Trophoblast cell (in vitro differentiated cells and primary cell): ENCODE measurements at regions not wholly inside any gene's neighbourhood (a gene's known extent, or its start where the extent isn't known, plus 50 kb on each side); places are given as distances from the start of the nearest gene placed in this dataset.

Source experiments
- DNase-seq, 2 donors: peaks; one replicate each; pipeline ENCODE4 v3.0.0-alpha.2; 2016
- H2AFZ ChIP-seq: 2 replicates; pipeline ENCODE4 v1.6.1; 2013; ENCODE audit warnings: low read length, moderate library complexity, mild to moderate bottlenecking; ENCODE audit not compliant: insufficient read depth, poor library complexity
- H2AK5ac ChIP-seq: 2 replicates; pipeline ENCODE4 v1.6.1; 2013; ENCODE audit warnings: mild to moderate bottlenecking, low read length
- H2BK120ac ChIP-seq: 2 replicates; pipeline ENCODE4 v1.6.1; 2013; ENCODE audit warnings: low read length, mild to moderate bottlenecking, moderate library complexity; ENCODE audit not compliant: insufficient read depth, poor library complexity
- H2BK12ac ChIP-seq: 2 replicates; pipeline ENCODE4 v1.6.1; 2013; ENCODE audit warnings: mild to moderate bottlenecking, low read length, moderate library complexity
- H2BK5ac ChIP-seq: 2 replicates; pipeline ENCODE4 v1.6.1; 2013; ENCODE audit warnings: low read length, low read depth, moderate library complexity, mild to moderate bottlenecking; ENCODE audit not compliant: poor library complexity
- H3K14ac ChIP-seq: 2 replicates; pipeline ENCODE4 v1.6.1; 2013; ENCODE audit warnings: mild to moderate bottlenecking, low read length
- H3K18ac ChIP-seq: 2 replicates; pipeline ENCODE4 v1.6.1; 2013; ENCODE audit warnings: mild to moderate bottlenecking, low read length
- H3K23ac ChIP-seq: 2 replicates; pipeline ENCODE4 v1.6.1; 2013; ENCODE audit warnings: low read length
- H3K27ac ChIP-seq: 2 replicates; pipeline ENCODE4 v1.5.1; 2013; ENCODE audit warnings: low read depth, mild to moderate bottlenecking, inconsistent platforms, low read length, moderate library complexity
- H3K27me3 ChIP-seq: 2 replicates; pipeline ENCODE4 v1.6.1; 2013; ENCODE audit warnings: inconsistent platforms, mild to moderate bottlenecking, low read length, moderate library complexity; ENCODE audit not compliant: insufficient read depth
- H3K36me3 ChIP-seq, 2 experiments: 1 replicate in 1 of 2; 2 replicates in 1 of 2; pipeline ENCODE4 v1.6.1; 2013; ENCODE audit warnings: low read length in 2 of 2, mild to moderate bottlenecking in 2 of 2, moderate library complexity in 1 of 2; ENCODE audit not compliant: insufficient read depth in 2 of 2, control insufficient read depth in 1 of 2
- H3K4ac ChIP-seq: 2 replicates; pipeline ENCODE4 v1.6.1; 2013; ENCODE audit warnings: low read depth, mild to moderate bottlenecking, low read length, moderate library complexity
- H3K4me1 ChIP-seq, 2 experiments: 1 replicate in 1 of 2; 2 replicates in 1 of 2; pipeline ENCODE4 v1.6.1; 2013; ENCODE audit warnings: low read length in 2 of 2, mild to moderate bottlenecking in 2 of 2, moderate library complexity in 1 of 2; ENCODE audit not compliant: insufficient read depth in 2 of 2, control insufficient read depth in 1 of 2
- H3K4me2 ChIP-seq: 2 replicates; pipeline ENCODE4 v1.6.1; 2013; ENCODE audit warnings: inconsistent platforms, mild to moderate bottlenecking, low read length, moderate library complexity
- H3K4me3 ChIP-seq: 2 replicates; pipeline ENCODE4 v1.5.1; 2013; ENCODE audit warnings: mild to moderate bottlenecking, low read depth, low read length, inconsistent platforms
- H3K79me1 ChIP-seq: one replicate; pipeline ENCODE4 v1.6.1; 2013; ENCODE audit warnings: low read length
- H3K79me2 ChIP-seq: 2 replicates; pipeline ENCODE4 v1.6.1; 2013; ENCODE audit warnings: low read length, mild to moderate bottlenecking; ENCODE audit not compliant: control insufficient read depth, insufficient read depth, poor library complexity
- H3K9ac ChIP-seq: 2 replicates; pipeline ENCODE4 v1.6.1; 2013; ENCODE audit warnings: mild to moderate bottlenecking, low read length
- H3K9me3 ChIP-seq: 2 replicates; pipeline ENCODE4 v1.6.1; 2013; ENCODE audit warnings: low read depth, mild to moderate bottlenecking, control low read depth, inconsistent platforms, low read length; ENCODE audit not compliant: insufficient read depth
- H4K12ac ChIP-seq: 2 replicates; pipeline ENCODE4 v1.6.1; 2013; ENCODE audit warnings: low read depth, mild to moderate bottlenecking, low read length, moderate library complexity
- H4K8ac ChIP-seq: 2 replicates; pipeline ENCODE4 v1.6.1; 2013; ENCODE audit warnings: low read depth, mild to moderate bottlenecking, low read length, moderate library complexity
- H4K91ac ChIP-seq: one replicate; pipeline ENCODE4 v1.6.1; 2013; ENCODE audit warnings: low read depth, mild to moderate bottlenecking, low read length, moderate library complexity
- WGBS: extraction: QIAGEN DNeasy Blood & Tissue Kit; methylation state at CpG from one replicate; pipeline ENCODE4 v1.1.7; 2013; ENCODE audit warnings: missing lambda C conversion rate; ENCODE audit not compliant: insufficient read length, insufficient coverage; ENCODE audit errors: extremely low coverage; 5-methylcytosine and 5-hydroxymethylcytosine counted together

DNA sequence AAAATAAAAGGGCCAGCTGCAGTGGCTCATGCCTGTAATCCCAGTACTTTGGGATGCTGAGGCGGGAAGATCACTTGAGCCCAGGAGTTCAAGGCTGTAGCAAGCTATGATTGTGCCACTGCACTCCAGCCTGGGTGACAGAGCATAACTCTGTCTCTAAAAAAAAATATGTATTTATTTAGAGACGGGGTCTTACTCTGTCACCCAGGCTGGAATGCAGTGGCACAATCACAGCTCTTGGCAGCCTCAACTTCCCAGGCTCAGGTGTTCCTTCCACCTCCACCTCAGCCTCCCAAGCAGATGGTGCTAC lies 179.3 kb upstream of the ATF7IP start:
- H3K18ac ChIP-seq: no peak overlapping the region
- no peak overlapping the region for H2BK5ac ChIP-seq
- H3K79me1 ChIP-seq: no peaks in the 10 kb centered on the region
- H4K8ac ChIP-seq: no peak overlapping the region
- no peak overlapping the region for H4K91ac ChIP-seq
- H2BK12ac ChIP-seq: no peak overlapping the region
- H3K23ac ChIP-seq: no peak overlapping the region
- no peaks in the 10 kb centered on the region for H3K9me3 ChIP-seq
- H3K27ac ChIP-seq: no peak overlapping the region
- no peak overlapping the region for H3K4ac ChIP-seq
- no peaks in the 10 kb centered on the region for H3K36me3 ChIP-seq
- no peaks in the 10 kb centered on the region for H3K27me3 ChIP-seq
- no peak overlapping the region for H3K9ac ChIP-seq
- no peaks in the 10 kb centered on the region for H3K79me2 ChIP-seq
- H2BK120ac ChIP-seq: no peak overlapping the region
- DNase-seq: no peak
- WGBS: no CpG with 5 or more reads among the region's 2 CpGs
- H3K14ac ChIP-seq: no peak overlapping the region
- no peak overlapping the region for H2AFZ ChIP-seq
- H3K4me1 ChIP-seq: no peaks in the 10 kb centered on the region
- no peak overlapping the region for H3K4me2 ChIP-seq
- no peak overlapping the region for H2AK5ac ChIP-seq
- no peak overlapping the region for H4K12ac ChIP-seq
- no peak overlapping the region for H3K4me3 ChIP-seq

DNA sequence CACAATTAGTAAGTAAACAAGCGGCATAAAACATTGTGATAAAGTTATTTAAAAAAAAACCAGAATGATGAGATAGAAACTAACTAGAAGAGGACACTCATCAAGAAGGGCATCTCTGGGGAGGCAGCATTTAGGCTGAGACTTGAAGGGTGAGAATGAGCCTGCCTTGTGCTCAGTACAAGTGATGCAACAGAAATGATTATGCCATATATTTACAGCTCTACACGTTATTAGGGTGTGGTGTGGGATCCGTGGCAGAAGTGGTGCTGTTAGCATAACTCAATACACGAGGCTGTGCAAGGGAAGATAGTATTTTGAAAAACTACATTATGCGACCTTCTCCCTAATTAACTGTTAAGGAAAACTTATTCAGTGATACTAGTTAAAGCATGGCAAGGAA lies 178.5 kb upstream of the ATF7IP start:
- Histone ChIP-seq H3K27me3 (no peaks in the 10 kb centered on the region), H4K8ac (no peak overlapping the region), H2AFZ (no peak overlapping the region), H3K23ac (no peak overlapping the region), H3K4me2 (no peak overlapping the region), H3K9me3 (no peaks in the 10 kb centered on the region), H3K14ac (no peak overlapping the region), H3K4ac (no peak overlapping the region), H2BK12ac (no peak overlapping the region), H2AK5ac (no peak overlapping the region), H3K18ac (no peak overlapping the region), H3K36me3 (no peaks in the 10 kb centered on the region), H3K9ac (no peak overlapping the region), H3K27ac (no peak overlapping the region), H2BK120ac (no peak overlapping the region), H4K91ac (no peak overlapping the region), H3K79me1 (no peaks in the 10 kb centered on the region), H3K79me2 (no peaks in the 10 kb centered on the region), H4K12ac (no peak overlapping the region), H3K4me1 (no peaks in the 10 kb centered on the region), H2BK5ac (no peak overlapping the region), H3K4me3 (no peak overlapping the region)
- no CpG with 5 or more reads among the region's 5 CpGs for WGBS
- no peak for DNase-seq

DNA sequence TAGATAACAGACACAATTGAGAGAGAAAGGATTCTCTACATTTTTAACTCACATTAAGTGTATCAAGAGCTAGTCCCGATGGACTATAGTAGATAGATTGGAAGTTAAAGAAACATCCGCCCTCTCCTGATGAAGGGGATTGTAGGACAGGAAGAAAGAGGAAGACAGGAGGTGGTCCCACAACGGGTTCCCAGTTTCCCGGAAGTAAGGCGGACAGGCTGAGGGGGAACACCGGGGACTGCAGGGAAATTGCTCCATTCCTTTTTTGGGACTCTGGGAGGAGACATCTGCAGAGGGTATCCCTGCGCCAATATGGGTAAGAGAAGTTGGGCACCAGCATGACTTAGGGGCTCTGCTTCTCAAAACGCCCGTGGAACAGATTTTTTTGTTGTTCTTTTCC lies 177.5 kb upstream of the ATF7IP start:
- no peak for DNase-seq
- Histone ChIP-seq H3K23ac (no peak overlapping the region), H3K9ac (no peak overlapping the region), H3K36me3 (no peaks in the 10 kb centered on the region), H3K9me3 (no peaks in the 10 kb centered on the region), H3K27me3 (no peaks in the 10 kb centered on the region), H3K4ac (no peak overlapping the region), H3K14ac (no peak overlapping the region), H2AK5ac (no peak overlapping the region), H2BK12ac (peak overlapping the region; percentile 17), H2BK5ac (no peak overlapping the region), H3K4me1 (no peaks in the 10 kb centered on the region), H2AFZ (no peak overlapping the region), H3K27ac (no peak overlapping the region), H3K79me2 (no peaks in the 10 kb centered on the region), H3K4me3 (no peak overlapping the region), H2BK120ac (no peak overlapping the region), H3K79me1 (no peaks in the 10 kb centered on the region), H4K91ac (no peak overlapping the region), H4K12ac (no peak overlapping the region), H4K8ac (no peak overlapping the region), H3K4me2 (no peak overlapping the region), H3K18ac (no peak overlapping the region)
- no CpG with 5 or more reads among the region's 9 CpGs for WGBS

DNA sequence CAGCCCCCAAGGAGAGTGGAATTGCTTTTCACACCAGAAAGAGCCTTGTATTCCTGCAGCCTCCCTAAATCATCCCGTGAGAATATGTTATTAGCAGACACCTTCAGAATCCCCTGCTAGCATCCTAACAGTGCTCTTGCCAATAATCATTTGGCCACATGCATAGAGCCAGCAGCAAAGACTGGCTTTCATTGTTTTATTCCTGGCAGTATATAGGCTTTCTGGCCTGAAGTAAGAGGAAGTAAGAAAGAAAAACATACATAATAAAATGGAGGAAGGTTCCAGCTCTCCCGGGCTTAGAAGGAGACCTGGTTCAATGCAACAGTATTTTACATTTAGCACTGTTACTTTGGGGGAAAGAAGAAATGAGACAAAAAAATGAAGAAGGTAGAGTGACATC lies 176.7 kb upstream of the ATF7IP start:
- WGBS: no CpG with 5 or more reads among the region's 2 CpGs
- H3K79me2 ChIP-seq: no peaks in the 10 kb centered on the region

More for the DNA sequence above, 176.7 kb upstream of the ATF7IP start:
- H3K18ac ChIP-seq: no peak overlapping the region
- no peaks in the 10 kb centered on the region for H3K36me3 ChIP-seq
- no peaks in the 10 kb centered on the region for H3K27me3 ChIP-seq
- H3K27ac ChIP-seq: no peak overlapping the region
- H3K4me3 ChIP-seq: no peak overlapping the region
- H2AFZ ChIP-seq: no peak overlapping the region
- no peak overlapping the region for H3K9ac ChIP-seq
- no peak overlapping the region for H4K91ac ChIP-seq
- no peak overlapping the region for H3K4ac ChIP-seq
- H2BK120ac ChIP-seq: no peak overlapping the region
- DNase-seq: no peak
- no peak overlapping the region for H4K12ac ChIP-seq
- H4K8ac ChIP-seq: no peak overlapping the region
- H3K14ac ChIP-seq: no peak overlapping the region
- no peak overlapping the region for H2BK12ac ChIP-seq
- no peak overlapping the region for H2BK5ac ChIP-seq
- H2AK5ac ChIP-seq: no peak overlapping the region
- H3K23ac ChIP-seq: no peak overlapping the region
- H3K4me1 ChIP-seq: no peaks in the 10 kb centered on the region
- H3K79me1 ChIP-seq: no peaks in the 10 kb centered on the region
- H3K9me3 ChIP-seq: no peaks in the 10 kb centered on the region
- no peak overlapping the region for H3K4me2 ChIP-seq
